Mucosa of descending colon (tissue), 3 donors: ENCODE measurements at regions not wholly inside any gene's neighbourhood (a gene's known extent, or its start where the extent isn't known, plus 50 kb on each side); places are given as distances from the start of the nearest gene placed in this dataset.

Experiments
- ATAC-seq: fragments of 200-7000 bp; cut with Tn5 transposase; one replicate; pipeline ENCODE4 v1.9.1; 2020; ENCODE audit warnings: mild to moderate bottlenecking, moderate library complexity
- DNase-seq, 3 donors: peaks; one replicate each; pipeline ENCODE4 v3.0.0-alpha.2; 2020
- H3K36me3 ChIP-seq: fragments of 200-600 bp; one replicate; pipeline ENCODE4 v1.8.0; 2021; ENCODE audit warnings: low read depth, mild to moderate bottlenecking
- H3K4me1 ChIP-seq: fragments of 200-600 bp; one replicate; pipeline ENCODE4 v1.8.0; 2021; ENCODE audit warnings: low read depth, mild to moderate bottlenecking
- H3K4me3 ChIP-seq: fragments of 200-600 bp; one replicate; pipeline ENCODE4 v1.8.0; 2021; ENCODE audit warnings: mild to moderate bottlenecking
- H3K9me3 ChIP-seq: fragments of 200-600 bp; one replicate; pipeline ENCODE4 v1.8.0; 2021; ENCODE audit warnings: mild to moderate bottlenecking
- CTCF ChIP-seq: fragments of 200-600 bp; IDR thresholded peaks from one replicate; pipeline ENCODE4 v1.8.0; 2022; ENCODE audit warnings: antibody characterized with exemption, mild to moderate bottlenecking
- intact Hi-C, 2 donors: fragments of 100-400 bp; cut with DNase I in 1 of 2; cut with micrococcal nuclease in 1 of 2; formaldehyde crosslinking; loops; one replicate each; pipeline versions ENCODE4 v1.11.0 to v1.11.1; 2022; cut with DNase I, micrococcal nuclease
- donor health status: DM: no; HTN: no; CAD: no; lungs with moderate emphysema.
- donor health status: DM: no; HTN: no; CAD: no.
- donor health status: DM: no; HTN: yes; CAD: no.

GRCh38 chr11:43214471-43214870 is 97.3 kb upstream of the API5 start:
- peaks cover 3% of the 10 kb centered on the region for H3K9me3 ChIP-seq
- no peak for TF ChIP-seq CTCF
- no peaks in the 10 kb centered on the region for H3K4me1 ChIP-seq
- DNase-seq (no peak), ATAC-seq (no peak)
- H3K36me3 ChIP-seq, result no peaks in the 10 kb centered on the region
- intact Hi-C loops, result no loop called here
- H3K4me3 ChIP-seq, result no peak overlapping the region

GRCh38 chr11:43217849-43218248 is 93.9 kb upstream of the API5 start:
- ATAC-seq (no peak), DNase-seq (no peak)
- intact Hi-C loops, result no loop called here
- Histone ChIP-seq H3K4me1 (no peaks in the 10 kb centered on the region), H3K4me3 (no peak overlapping the region), H3K36me3 (no peaks in the 10 kb centered on the region), H3K9me3 (no peaks in the 10 kb centered on the region)
- no peak for TF ChIP-seq CTCF

GRCh38 chr11:43222215-43222614 is 89.6 kb upstream of the API5 start:
- no peaks in the 10 kb centered on the region for H3K36me3 ChIP-seq
- H3K9me3 ChIP-seq, result no peaks in the 10 kb centered on the region
- no peaks in the 10 kb centered on the region for H3K4me1 ChIP-seq
- TF ChIP-seq CTCF, result no peak
- ATAC-seq, result no peak
- intact Hi-C loops, result no loop called here
- no peak for DNase-seq
- no peak overlapping the region for H3K4me3 ChIP-seq

- ATAC-seq, result no peak
- H3K4me3 ChIP-seq, result no peak overlapping the region
- DNase-seq, result no peak
- no peaks in the 10 kb centered on the region for H3K36me3 ChIP-seq
- no peak for TF ChIP-seq CTCF
- intact Hi-C loops, result no loop called here
- no peaks in the 10 kb centered on the region for H3K9me3 ChIP-seq
- H3K4me1 ChIP-seq, result no peaks in the 10 kb centered on the region
Measured at GRCh38 chr11:43223026-43223425, 88.8 kb upstream of the API5 start.

GRCh38 chr11:43234881-43235280 is 76.9 kb upstream of the API5 start:
- no peak for DNase-seq
- H3K4me1 ChIP-seq, result no peaks in the 10 kb centered on the region

More at GRCh38 chr11:43234881-43235280, 76.9 kb upstream of the API5 start:
- intact Hi-C loops, result no loop called here
- no peaks in the 10 kb centered on the region for H3K36me3 ChIP-seq
- no peak for ATAC-seq
- no peak overlapping the region for H3K4me3 ChIP-seq
- no peaks in the 10 kb centered on the region for H3K9me3 ChIP-seq
- TF ChIP-seq CTCF, result no peak
